Cortex of kidney (tissue), 1 donor: ENCODE measurements at regions not wholly inside any gene's neighbourhood (a gene's known extent, or its start where the extent isn't known, plus 50 kb on each side); places are given as distances from the start of the nearest gene placed in this dataset.

ENCODE experiments used
- DNase-seq: peaks from one replicate; lab custom pipeline; 2025; lab: John Stamatoyannopoulos, UW

DNA sequence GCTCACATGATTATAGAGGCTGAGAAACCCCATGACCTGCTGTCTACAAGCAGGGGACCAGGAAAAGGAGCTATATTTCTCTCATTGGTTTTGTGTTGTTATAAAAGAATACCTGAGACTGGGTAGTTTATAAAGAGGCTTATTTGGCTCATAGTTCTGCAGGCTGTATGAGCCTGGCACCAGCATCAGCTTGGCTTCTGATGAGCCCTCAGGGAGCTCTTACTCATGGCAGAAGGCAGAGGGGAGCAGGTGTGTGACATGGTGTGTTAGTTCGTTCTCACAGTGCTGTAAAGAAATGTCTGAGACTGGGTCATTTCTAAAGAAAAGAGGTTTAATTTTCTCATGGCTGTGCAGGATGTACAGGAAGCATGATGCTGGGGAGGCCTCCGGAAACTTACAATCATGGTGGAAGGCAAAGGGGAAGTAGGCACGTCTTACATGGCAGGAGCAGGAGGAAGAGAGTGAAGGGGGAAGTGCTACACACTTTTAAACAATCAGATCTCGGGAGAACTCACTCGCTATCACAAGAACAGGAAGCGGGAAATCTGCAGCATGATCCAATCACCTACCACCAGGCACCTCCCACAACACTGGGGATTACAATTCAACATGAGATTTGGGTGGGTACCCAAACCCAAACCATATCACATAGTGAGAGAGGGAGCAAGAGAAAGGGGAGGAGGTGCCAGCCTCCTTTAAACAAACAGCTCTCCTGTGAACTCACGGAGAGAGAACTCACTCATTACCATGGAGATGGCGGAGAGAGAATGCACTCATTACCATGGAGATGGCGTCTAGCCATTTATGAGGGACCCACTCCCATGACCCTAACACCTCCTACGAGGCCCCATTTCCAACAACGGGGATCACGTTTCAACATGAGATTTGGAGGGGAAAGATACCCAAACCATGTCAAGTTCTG, 133.4 kb downstream of the JCAD start:
- no peak for DNase-seq

DNA sequence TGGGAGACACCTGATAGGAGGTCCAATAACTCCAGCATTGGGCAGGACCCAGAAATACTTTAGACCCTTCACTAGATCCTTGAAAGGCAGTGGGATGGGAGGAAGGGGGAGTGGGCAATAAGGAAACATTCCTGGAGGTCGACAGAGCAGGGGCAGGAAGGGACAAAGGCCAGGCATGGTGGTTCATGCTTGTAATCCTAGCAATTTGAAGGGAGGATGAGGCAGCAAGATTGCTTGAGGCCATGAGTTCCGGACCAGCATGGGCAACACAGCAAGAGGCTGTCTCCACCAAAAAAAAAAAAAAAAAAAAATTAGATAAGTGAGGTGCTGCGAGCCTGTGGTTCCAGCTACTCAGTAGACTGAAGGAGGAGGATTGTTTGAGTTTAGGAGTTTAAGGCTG, 134.9 kb downstream of the JCAD start:
- DNase-seq: no peak

DNA sequence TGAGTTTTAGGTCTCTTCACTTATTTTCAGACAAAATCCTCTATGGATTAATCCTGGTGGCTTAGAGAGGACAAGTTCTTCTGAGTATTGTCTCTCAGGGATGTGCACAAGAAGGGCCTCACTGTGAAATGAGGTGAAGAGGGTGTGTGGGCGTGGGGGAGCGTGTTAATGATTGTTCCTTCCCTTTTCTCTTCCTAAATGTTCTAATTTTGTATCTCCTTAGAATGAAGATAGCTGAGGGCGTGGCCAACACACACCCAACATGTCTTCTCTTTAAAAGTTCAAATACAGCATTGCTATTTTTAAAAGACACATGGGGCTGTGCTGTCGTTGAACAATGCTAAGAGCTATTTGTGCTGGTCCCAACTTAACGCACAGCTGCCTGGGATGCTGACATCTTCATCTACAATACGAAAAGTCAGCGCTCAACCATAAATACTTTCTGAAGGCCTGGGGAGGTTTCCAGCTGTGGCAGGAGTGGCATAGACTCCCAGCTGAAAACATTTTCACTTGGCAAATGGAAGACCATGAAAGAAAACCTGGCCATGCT, 135.9 kb downstream of the JCAD start:
- DNase-seq: no peak

- no peak for DNase-seq
Measured at GRCh38 chr10:29922892-29923291, 136.5 kb downstream of the JCAD start.

- no peak for DNase-seq
Measured at GRCh38 chr10:29922226-29922625, 137.2 kb downstream of the JCAD start.

- no peak for DNase-seq
Measured at GRCh38 chr10:29921071-29921446, 138.3 kb downstream of the JCAD start.

GRCh38 chr10:29920408-29921070, 138.8 kb downstream of the JCAD start:
- DNase-seq: no peak

GRCh38 chr10:29918623-29919400, 140.6 kb downstream of the JCAD start:
- DNase-seq: no peak

DNA sequence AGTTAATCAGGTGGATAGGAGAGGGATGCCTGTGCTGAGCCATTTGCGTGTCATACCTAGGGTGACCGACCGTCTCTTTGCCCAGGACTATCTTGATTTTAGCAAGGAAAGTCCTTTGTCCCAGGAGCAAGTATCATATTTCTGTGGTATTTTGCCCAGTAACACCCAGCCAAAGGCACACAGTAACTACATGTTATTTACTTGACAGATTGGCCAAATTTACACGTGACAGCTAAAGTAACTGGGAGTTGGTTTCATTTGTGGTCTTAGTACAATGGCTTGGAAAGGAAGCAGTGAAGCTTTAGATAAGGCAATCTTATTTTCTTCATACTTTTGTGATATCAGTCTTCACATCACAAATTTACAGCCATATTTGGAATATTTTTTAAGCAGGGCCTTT, 142.1 kb downstream of the JCAD start:
- DNase-seq: no peak

DNA sequence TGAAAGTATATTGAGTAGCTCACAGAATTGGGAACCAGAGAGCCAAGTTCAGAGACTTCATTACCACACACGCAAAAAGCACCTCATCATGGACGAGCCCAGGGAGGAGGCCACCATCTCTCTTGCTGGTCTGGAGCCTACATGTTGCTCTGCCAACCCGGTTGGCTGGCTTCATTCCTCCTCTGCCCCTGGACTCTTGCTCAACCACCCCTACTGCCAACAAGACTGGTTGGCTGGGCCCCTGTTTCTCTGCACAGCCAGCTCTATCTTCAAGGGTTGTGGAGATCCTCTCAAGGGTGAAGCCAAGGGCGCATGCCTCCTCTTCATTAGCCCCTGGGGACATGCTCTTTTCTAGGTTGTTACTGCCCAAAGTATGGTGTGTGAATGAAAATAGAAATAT, 142.7 kb downstream of the JCAD start:
- DNase-seq: no peak

- no peak for DNase-seq
Measured at GRCh38 chr10:29914986-29915785, 144.2 kb downstream of the JCAD start.

GRCh38 chr10:29908962-29909361, 150.4 kb downstream of the JCAD start:
- no peak for DNase-seq

DNA sequence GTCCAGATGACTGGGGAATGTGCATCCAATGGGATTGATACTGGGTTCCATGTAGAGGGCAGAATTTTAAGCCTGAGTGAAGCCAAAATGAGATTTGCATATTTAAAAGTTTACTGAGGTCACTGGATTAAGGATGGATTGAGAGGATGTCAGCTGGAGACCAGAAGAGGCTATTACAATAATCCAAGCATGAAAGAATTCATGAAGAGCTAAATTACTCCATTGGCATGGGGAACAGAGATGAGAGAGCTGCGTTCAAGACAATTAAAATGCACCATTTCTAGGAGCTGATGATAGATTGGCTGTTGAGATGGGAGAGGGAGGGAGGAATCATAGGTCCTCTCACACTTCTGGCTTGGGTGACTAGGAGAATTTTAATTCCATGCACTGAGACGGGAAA, 158.5 kb downstream of the JCAD start:
- DNase-seq: no peak

DNA sequence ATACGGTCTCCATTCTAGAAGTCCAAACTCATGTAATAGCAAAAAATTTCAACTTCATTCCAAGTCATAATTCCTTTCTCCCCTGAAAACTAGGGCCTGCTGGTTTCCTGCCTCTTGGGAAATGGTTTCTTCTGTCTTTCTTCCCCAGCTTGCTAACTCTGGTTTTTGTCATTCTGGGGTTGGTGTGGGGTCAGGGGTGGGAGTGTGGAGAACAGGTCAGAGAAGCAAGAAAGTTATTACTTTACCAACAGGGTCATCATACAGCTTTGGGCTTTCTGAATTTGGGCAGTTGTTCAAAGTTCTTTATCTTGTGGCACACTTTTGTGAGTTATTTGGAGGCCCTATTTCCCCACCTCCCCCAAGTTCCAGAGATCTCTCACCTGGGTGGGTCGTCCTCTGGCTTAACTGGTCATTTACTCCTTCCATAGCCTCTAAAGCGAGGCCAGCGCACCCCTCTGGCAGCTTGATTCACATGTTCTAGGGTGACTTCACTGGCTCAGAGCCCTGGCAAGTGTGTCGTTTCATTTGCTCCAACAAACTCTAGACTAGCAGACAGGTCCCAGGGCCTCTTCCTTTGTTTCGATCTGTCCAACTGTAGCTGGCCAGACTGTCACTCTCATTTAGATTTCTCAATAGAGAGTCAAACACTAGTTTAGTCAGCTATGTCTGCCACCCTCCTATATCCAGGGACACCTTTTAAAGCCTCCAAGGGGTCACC, 161.2 kb downstream of the JCAD start:
- DNase-seq: no peak

DNA sequence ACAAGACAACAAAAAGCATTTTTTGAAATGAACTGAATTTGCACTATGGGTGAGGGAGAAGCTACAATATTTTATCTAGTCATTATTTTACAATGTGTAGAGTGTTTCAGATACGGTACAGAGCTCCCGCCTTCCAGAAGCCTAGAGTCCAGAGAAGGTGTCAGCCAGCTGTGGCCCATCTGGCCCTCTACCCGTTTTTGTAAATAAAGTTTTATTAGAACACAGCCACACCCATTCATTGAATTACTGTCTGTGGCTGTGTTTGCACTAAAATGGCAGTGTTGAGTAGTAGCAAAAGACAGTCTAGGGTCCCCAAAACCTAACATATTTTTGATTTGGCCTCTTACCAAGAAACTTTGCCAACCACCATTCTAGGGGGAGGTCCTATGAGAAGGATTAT, 162.0 kb downstream of the JCAD start:
- DNase-seq: no peak

GRCh38 chr10:29896053-29896452, 163.3 kb downstream of the JCAD start:
- DNase-seq: no peak

DNA sequence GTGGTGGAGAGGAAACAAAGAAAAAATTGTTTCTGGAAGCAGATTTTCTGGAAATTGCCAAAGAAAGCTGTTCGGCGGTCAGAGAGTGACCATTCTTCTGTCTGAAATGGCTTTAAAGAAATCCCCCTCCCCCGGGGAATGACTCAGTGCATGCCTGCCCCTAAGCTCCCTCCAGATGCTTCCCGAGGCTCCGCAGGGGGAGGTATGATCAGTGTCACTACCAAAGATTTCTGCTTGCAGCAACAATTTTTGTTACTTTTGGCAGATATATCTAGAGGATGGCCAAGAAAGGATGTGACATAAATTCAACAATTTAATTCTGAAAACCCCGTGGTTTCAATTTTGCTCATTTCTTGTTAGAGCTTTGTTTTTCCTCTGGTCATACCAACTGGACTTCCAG, 163.9 kb downstream of the JCAD start:
- no peak for DNase-seq

GRCh38 chr10:29888321-29888720, 171.1 kb downstream of the JCAD start:
- no peak for DNase-seq

DNA sequence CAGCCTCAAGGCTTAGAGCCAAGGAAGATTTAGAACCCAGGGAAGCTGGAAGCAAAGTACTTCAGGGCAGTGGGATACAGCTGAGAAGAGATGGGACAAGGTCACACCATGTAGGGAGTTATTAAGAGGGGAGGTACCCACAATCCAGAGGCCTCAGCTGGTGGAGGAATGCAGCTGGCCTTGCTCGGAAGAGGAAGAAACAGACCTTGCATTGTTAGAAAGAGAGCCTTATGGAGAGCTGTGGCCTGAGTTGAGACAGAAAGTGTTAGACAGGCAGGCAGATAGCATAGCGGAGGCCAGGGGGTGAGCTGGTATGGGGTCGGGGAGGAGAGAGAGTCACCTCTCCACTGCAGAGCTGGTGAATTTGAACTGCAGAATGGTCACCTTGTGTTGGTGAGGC, 173.1 kb downstream of the JCAD start:
- no peak for DNase-seq

GRCh38 chr10:29883231-29883630, 176.2 kb downstream of the JCAD start:
- no peak for DNase-seq

DNA sequence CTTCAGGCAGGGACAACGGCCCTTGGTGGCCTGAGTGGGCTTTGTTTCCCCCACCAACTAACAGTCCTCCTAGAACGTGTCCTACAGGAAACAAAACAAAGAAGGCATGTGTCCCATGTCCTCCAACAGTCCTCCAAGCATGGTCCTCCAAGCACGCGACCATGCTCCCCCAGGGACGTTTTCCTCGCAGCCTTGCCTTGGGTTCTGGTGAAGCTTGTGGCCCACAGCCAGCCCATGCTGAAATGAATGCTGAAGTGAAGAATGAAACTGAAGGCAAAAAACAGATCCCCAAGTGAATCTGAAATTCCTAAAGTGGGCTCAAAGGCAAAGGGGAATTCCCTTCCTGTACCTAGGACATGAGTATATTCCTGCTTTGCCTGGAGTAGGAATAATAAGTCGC, 176.6 kb downstream of the JCAD start:
- DNase-seq: no peak
